HG03432 (cell line): ENCODE measurements at regions not wholly inside any gene's neighbourhood (a gene's known extent, or its start where the extent isn't known, plus 50 kb on each side); places are given as distances from the start of the nearest gene placed in this dataset.
"Not testable (repeated sequence)": the region's sequence is repeated elsewhere in the genome, so short reads cannot be mapped to it uniquely, and the experiment has no call there.

Experiments
- ATAC-seq: cut with Tn5 transposase; IDR thresholded peaks from one replicate; pipeline ENCODE4 v1.9.1; 2021; ENCODE audit warnings: mild to moderate bottlenecking, moderate library complexity; ENCODE audit not compliant: unreplicated experiment

- no peak for ATAC-seq
Measured at GRCh38 chr1:182331387-182331786, 60.2 kb downstream of the GLUL start.

GRCh38 chr1:182330303-182330702 is 61.3 kb downstream of the GLUL start:
- no peak for ATAC-seq

- ATAC-seq: no peak
Measured at GRCh38 chr1:182329471-182329870, 62.1 kb downstream of the GLUL start.

GRCh38 chr1:182328591-182328990 is 63.0 kb downstream of the GLUL start:
- no peak for ATAC-seq

- ATAC-seq: no peak
Measured at GRCh38 chr1:182325339-182325738, 66.3 kb downstream of the GLUL start.

GRCh38 chr1:182321532-182321931 is 70.1 kb downstream of the GLUL start:
- ATAC-seq: not testable (repeated sequence)

GRCh38 chr1:182317611-182318161 is 73.9 kb downstream of the GLUL start:
- no peak for ATAC-seq

- not testable (repeated sequence) for ATAC-seq
Measured at GRCh38 chr1:182316454-182316853, 75.1 kb downstream of the GLUL start.

GRCh38 chr1:182315167-182315556 is 76.4 kb downstream of the GLUL start:
- no peak for ATAC-seq

GRCh38 chr1:182309631-182310351 is 81.8 kb downstream of the GLUL start:
- no peak for ATAC-seq

- ATAC-seq: no peak
Measured at GRCh38 chr1:182308826-182309225, 82.8 kb downstream of the GLUL start.

GRCh38 chr1:182307486-182307885 is 84.1 kb downstream of the GLUL start:
- ATAC-seq: not testable (repeated sequence)

GRCh38 chr1:182305861-182306260 is 85.7 kb downstream of the GLUL start:
- no peak for ATAC-seq

GRCh38 chr1:182304627-182305026 is 87.0 kb downstream of the GLUL start:
- no peak for ATAC-seq

GRCh38 chr1:182304218-182304617 is 87.4 kb downstream of the GLUL start:
- ATAC-seq: no peak

GRCh38 chr1:182303778-182304177 is 87.8 kb downstream of the GLUL start:
- peak; percentile 82 for ATAC-seq

GRCh38 chr1:182301467-182302198 is 90.0 kb downstream of the GLUL start:
- no peak for ATAC-seq

GRCh38 chr1:182301026-182301436 is 90.6 kb downstream of the GLUL start:
- ATAC-seq: no peak

- no peak for ATAC-seq
Measured at GRCh38 chr1:182299728-182300616, 91.6 kb downstream of the GLUL start.

- not testable (repeated sequence) for ATAC-seq
Measured at GRCh38 chr1:182299054-182299727, 92.4 kb downstream of the GLUL start.
